Endothelial cell (in vitro differentiated cells): ENCODE measurements at regions not wholly inside any gene's neighbourhood (a gene's known extent, or its start where the extent isn't known, plus 50 kb on each side); places are given as distances from the start of the nearest gene placed in this dataset.

ENCODE experiments used
- DNase-seq: peaks from one replicate; pipeline ENCODE4 v3.0.0; 2021; ENCODE audit warnings: low spot score
- H3K27ac Mint-ChIP-seq: one replicate; pipeline ENCODE4 v1.8.0; 2021; ENCODE audit warnings: mixed read lengths, inconsistent platforms; ENCODE audit not compliant: unreplicated experiment
- H3K27me3 Mint-ChIP-seq: one replicate; pipeline ENCODE4 v1.8.0; 2021; ENCODE audit warnings: mild to moderate bottlenecking, moderate library complexity, mixed read lengths, inconsistent platforms; ENCODE audit not compliant: unreplicated experiment
- H3K36me3 Mint-ChIP-seq: one replicate; pipeline ENCODE4 v1.8.0; 2021; ENCODE audit warnings: mild to moderate bottlenecking, low read depth, mixed read lengths, inconsistent platforms; ENCODE audit not compliant: unreplicated experiment
- H3K4me1 Mint-ChIP-seq: one replicate; pipeline ENCODE4 v1.8.0; 2021; ENCODE audit warnings: mild to moderate bottlenecking, mixed read lengths, inconsistent platforms; ENCODE audit not compliant: unreplicated experiment
- H3K4me3 Mint-ChIP-seq: one replicate; pipeline ENCODE4 v1.8.0; 2021; ENCODE audit warnings: mild to moderate bottlenecking, mixed read lengths, inconsistent platforms; ENCODE audit not compliant: unreplicated experiment
- H3K9me3 Mint-ChIP-seq: one replicate; pipeline ENCODE4 v1.8.0; 2021; ENCODE audit warnings: mixed read lengths, inconsistent platforms; ENCODE audit not compliant: unreplicated experiment
- CTCF ChIP-seq: fragments of 200-600 bp; sonication (generic); IDR thresholded peaks from one replicate; pipeline ENCODE4 v1.5.0; 2021; ENCODE audit warnings: antibody characterized with exemption; ENCODE audit not compliant: unreplicated experiment

- Mint-ChIP-seq H3K27ac (peak overlapping the region; percentile 95), H3K4me3 (peak overlapping the region; percentile 76), H3K27me3 (peaks cover 7% of the 10 kb centered on the region), H3K9me3 (no peaks in the 10 kb centered on the region), H3K4me1 (peaks cover 19% of the 10 kb centered on the region), H3K36me3 (no peaks in the 10 kb centered on the region)
- TF ChIP-seq CTCF = no peak
- DNase-seq = no peak
Measured at GRCh38 chr15:92810418-92811138, 89.5 kb upstream of the CHD2 start.

- H3K36me3 Mint-ChIP-seq = no peaks in the 10 kb centered on the region
- H3K4me1 Mint-ChIP-seq = peaks cover 19% of the 10 kb centered on the region
- H3K27me3 Mint-ChIP-seq = peaks cover 6% of the 10 kb centered on the region
- peak overlapping the region; percentile 95 for H3K27ac Mint-ChIP-seq
- H3K4me3 Mint-ChIP-seq = no peak overlapping the region
- DNase-seq = no peak
- TF ChIP-seq CTCF = no peak
- H3K9me3 Mint-ChIP-seq = no peaks in the 10 kb centered on the region
Measured at GRCh38 chr15:92811148-92811913, 88.8 kb upstream of the CHD2 start.

GRCh38 chr15:92812271-92812670 lies 87.9 kb upstream of the CHD2 start:
- Mint-ChIP-seq H3K4me3 (no peak overlapping the region), H3K27ac (no peak overlapping the region), H3K9me3 (no peaks in the 10 kb centered on the region), H3K4me1 (peaks cover 19% of the 10 kb centered on the region), H3K27me3 (peaks cover 6% of the 10 kb centered on the region), H3K36me3 (no peaks in the 10 kb centered on the region)
- no peak for DNase-seq
- no peak for TF ChIP-seq CTCF

- no peak overlapping the region for H3K4me3 Mint-ChIP-seq
- H3K9me3 Mint-ChIP-seq = no peaks in the 10 kb centered on the region
- TF ChIP-seq CTCF = no peak
- peaks cover 16% of the 10 kb centered on the region for H3K4me1 Mint-ChIP-seq
- DNase-seq = no peak
- no peak overlapping the region for H3K27ac Mint-ChIP-seq
- peaks cover 6% of the 10 kb centered on the region for H3K27me3 Mint-ChIP-seq
- H3K36me3 Mint-ChIP-seq = no peaks in the 10 kb centered on the region
Measured at GRCh38 chr15:92813485-92813884, 86.6 kb upstream of the CHD2 start.

GRCh38 chr15:92817339-92817886 lies 82.7 kb upstream of the CHD2 start:
- Mint-ChIP-seq H3K9me3 (no peaks in the 10 kb centered on the region), H3K4me3 (no peak overlapping the region), H3K4me1 (peaks cover 20% of the 10 kb centered on the region), H3K27me3 (peaks cover 2% of the 10 kb centered on the region), H3K27ac (no peak overlapping the region), H3K36me3 (no peaks in the 10 kb centered on the region)
- TF ChIP-seq CTCF = no peak
- no peak for DNase-seq
